ENCODE measurements at regions not wholly inside any gene's neighbourhood (a gene's known extent, or its start where the extent isn't known, plus 50 kb on each side); places are given as distances from the start of the nearest gene placed in this dataset.
"Not testable (repeated sequence)": the region's sequence is repeated elsewhere in the genome, so short reads cannot be mapped to it uniquely, and the experiment has no call there.

DNA sequence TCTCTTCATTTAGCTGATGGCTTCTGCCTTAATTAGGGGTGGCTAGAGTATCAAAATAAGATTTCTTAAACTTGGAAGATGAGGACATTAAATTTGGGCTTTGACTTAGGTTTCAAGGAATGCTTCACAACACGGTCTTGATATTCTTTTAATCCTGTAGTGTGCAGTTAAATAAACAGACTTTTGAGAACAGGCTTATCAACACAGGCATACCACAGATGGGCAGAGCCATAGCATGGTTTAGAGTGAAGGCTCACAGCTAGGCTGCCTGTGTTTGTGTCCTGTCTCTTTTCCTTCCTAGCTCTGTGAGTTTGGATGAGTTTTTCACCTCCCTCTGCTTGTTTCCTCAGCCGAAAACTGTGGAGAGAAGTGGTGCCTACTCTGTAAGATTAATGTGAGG, 102.3 kb upstream of the IPO9 start:
- no peak for DNase-seq (ENCODE audit: low read depth in 3 of 3)

DNA sequence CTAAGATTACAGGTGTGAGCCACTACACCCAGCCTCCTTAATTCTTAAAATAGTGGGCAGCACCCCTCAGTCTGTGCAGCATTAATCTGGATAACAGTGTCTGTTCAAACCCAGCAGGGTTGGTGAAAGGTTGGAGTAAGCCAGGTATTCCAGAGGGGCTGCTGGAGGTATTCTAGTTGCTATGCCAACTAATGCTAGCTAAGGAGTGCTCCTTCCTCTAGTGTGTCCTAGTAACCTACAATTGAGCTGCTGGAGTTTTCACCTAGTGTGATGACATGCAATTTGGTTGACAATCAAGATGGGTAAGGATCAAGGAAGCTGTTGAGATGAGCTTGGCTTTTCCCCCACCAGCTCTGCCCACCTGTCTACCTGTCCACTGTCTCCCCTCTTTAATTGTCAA, 100.2 kb upstream of the IPO9 start:
- DNase-seq (ENCODE audit: low read depth in 3 of 3), result no peak

DNA sequence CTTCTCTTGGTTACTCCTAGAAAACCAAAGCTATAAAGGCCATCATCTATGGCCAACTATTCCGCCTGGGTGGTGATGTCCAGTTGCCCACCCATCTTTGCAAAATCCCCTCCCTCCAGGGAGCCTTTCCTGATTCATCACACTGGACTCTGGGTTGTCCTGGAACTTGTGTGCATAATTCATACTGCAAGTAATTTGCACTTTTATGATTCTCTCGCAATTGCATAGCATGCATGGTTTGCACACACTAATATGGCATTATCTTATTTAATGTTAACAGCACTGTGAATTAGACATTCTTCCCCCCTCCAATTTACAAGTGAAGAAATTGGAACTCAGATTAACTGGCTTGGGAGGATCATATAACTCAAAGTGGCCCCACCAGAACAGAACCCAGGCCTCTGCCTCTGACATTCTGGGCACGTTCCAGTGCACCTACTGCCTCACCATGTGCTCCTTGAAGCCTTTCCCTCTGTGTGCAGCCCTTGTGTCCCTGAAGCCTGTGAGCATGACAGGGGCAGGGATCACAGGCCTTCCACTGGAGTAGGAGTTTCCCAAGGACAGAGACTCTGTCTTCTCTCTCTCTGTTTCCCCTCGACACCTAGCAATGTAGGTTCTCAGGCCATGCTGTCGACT, 98.9 kb upstream of the IPO9 start:
- no peak for DNase-seq (ENCODE audit: low read depth in 3 of 3)

DNA sequence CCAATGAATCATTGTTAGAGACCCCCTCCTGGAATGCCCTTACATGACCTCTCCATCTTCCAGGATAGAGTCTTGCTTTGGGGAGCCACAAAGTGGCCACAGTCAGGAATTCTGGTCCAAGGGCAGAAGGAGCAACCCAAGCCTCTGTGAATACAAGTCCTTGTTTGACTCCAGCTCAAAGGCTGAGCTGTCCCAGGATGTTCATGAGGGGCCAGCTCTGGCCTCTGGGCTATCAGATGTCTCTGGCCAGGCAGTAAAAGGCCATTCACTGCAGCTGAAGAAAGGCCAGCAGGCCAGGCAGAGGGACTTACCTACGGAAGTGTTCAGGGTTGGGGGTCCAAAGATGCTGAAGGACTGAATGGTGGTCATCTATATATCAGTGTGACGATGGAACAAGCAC, 98.3 kb upstream of the IPO9 start:
- no peak for DNase-seq (ENCODE audit: low read depth in 3 of 3)

DNA sequence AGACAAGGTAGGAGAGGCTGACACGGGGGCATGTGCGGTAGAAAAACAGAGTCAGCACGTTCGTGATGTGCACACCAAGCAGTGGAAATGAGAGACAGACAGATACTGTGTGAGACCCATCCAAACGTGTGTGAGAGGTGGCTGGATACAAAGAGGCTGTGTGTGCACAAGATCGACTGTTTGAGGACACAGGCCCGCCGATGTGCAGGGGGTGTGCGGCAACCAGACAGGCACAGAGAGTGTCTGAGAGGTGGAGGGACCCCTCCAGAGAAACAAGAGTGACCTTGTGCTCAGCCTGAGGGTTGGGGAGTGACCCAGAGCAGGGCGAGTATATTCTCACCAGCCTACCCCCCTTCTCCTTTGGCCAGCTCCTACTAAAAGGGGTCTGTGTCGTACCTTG, 97.8 kb upstream of the IPO9 start:
- DNase-seq (ENCODE audit: low read depth in 3 of 3), result no peak

DNA sequence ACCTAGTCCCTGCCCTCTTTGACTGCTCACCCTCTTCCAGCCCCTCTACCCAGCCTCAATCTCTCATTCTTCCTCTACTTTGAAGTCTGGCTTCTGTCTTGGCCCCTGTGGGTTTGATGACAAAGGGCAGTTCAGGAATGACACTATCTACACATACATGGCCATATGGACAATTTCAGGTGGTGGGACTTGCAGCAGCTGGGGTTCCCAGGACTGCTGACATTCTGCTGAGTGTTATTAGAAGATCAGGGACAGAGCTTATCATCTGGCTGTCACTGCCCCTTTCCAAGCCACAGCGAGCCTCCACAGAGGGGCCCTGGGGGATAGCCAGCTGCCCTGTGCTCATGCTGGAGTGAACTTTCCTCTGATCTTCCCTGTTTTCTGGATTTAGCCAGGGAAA, 97.4 kb upstream of the IPO9 start:
- DNase-seq (ENCODE audit: low read depth in 3 of 3), result no peak

DNA sequence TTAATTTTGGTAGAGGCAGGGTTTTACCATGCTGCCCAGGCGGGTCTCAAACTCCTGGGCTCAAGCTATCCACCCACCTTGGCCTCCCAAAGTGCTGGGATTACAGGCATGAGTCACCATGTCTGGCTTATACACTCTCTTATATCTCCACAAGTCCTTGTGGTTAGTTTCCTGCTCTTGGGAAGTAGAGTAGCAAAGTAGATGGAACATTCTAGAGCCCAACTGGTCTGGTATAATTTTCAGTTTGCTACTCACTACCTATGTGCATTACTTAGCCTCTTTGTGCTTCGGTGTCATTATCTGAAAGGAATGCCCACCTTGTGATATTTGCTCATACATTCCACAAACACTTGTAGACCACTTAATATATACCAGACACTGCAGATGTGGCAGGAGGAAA, 96.6 kb upstream of the IPO9 start:
- DNase-seq (ENCODE audit: low read depth in 3 of 3), result no peak

DNA sequence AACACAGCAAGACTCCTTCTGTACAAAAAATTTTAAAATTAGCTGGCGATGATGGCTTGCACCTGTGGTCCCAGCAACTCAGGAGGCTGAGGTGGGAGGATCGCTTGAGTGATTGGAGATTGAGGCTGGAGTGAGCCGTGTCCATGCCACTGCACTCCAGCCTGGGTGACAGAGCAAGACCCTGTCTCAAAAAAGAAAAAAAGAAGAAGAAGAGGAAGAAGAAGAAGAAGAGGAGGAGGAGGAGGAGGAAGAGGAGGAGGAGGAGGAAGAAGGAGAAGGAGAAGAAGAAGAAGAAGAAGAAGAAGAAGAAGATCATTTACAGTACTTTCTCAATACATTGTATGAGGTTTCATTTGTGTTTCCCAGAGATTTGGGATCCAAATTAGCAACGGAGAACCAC, 94.7 kb upstream of the IPO9 start:
- not testable (repeated sequence) for DNase-seq (ENCODE audit: low read depth in 3 of 3)

DNA sequence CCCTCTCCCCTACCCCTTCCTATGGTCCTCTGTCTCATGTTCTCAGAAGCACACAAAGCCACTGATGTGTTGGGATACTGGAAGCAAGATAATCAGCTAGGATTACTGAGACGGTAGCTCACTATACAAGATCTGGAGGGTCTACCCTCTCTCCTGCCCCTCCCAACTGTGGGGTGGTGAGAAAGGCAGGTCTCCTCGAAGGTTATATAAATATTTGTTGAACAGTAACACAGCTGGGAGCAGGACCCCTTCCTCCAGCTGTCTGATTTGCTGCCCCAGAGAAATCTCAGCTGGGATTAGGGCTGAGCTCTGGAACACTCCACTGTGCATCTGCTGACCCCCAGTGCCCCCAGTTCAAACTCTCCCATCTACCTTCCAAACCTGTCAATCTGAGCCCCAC, 94.2 kb upstream of the IPO9 start:
- no peak for DNase-seq (ENCODE audit: low read depth in 3 of 3)

DNA sequence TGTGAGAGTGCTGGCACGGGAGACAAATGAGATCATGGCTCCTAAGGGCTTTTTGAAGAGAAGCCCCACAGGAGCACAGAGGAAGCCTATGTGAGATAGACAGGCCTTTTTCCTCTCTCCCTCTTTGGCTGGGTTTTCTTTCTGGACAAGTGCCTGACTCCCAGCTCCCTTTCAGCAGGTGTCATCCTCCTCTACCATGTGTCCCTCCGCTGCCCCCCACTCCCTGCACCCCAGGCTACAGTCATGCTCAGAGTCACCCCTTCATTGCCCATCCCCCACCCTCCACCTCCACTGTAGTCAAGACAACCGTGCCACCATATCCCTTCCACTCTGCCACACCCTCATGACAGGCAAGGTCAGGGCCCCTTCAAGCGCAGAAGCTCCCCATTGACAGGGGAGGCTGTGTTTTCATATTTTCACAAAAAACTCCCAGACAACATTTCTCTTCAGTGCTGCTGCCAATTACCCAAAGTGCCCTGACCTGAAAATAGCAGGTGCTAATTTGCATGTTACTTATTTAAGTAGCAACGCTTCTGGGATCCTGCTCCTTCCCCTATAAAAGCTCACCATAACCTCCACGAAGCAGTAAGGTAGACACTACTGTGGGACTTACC, 92.1 kb upstream of the IPO9 start:
- DNase-seq (ENCODE audit: low read depth in 3 of 3), result no peak

DNA sequence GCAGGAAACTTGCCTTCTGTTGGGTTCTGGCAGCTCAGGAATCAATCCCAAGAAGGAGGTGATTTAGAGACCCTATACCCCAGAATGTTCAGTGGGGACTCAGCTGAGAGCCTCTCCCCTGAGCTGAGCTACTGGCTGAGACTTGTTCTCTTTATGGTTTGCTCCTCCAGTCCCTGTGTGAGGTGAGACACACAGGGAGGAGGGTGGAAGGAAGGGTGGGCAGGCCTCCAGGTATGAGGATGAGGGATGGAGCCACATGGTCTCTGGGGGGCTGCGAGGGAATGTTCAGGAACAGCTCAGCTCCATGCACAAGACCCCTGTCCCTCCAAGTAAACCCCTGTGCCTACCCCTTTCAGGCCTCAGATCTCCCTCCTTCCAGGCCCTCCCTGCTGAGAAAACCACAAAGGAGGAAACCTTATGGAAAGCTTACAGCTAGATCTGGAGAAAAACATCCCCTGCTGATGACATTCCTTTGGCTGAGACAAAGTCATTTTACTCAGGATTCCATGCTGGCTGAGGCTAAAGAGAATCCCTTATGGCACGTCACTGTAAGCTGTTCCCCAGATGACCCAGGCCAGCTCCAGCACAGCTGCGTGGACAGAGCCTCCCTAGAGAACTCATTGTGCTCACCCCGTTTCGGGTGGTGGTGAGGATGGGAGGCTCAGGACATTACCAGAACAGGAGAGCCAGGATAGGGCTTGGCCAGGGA, 91.5 kb upstream of the IPO9 start:
- DNase-seq (ENCODE audit: low read depth in 3 of 3), result no peak

DNA sequence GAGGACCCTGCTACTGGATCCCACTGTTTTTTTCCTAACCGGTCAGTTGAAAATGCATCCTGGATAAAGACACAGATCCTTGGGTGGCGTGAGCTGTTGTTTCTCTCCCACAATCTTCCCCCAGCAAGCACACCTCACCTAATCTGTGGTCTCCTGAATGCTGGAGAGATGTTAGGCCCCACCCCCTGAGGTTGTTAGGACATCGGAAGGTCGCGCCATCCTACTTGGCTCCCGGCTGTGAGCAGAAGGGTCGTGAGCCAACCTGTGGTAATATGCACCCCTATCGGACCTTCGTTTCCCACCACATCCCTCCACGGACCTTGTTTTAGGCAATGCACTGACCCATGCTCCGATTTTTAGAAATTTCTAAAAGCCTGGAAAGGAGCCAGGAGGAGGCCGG, 89.9 kb upstream of the IPO9 start:
- DNase-seq (ENCODE audit: low read depth in 3 of 3), result no peak

DNA sequence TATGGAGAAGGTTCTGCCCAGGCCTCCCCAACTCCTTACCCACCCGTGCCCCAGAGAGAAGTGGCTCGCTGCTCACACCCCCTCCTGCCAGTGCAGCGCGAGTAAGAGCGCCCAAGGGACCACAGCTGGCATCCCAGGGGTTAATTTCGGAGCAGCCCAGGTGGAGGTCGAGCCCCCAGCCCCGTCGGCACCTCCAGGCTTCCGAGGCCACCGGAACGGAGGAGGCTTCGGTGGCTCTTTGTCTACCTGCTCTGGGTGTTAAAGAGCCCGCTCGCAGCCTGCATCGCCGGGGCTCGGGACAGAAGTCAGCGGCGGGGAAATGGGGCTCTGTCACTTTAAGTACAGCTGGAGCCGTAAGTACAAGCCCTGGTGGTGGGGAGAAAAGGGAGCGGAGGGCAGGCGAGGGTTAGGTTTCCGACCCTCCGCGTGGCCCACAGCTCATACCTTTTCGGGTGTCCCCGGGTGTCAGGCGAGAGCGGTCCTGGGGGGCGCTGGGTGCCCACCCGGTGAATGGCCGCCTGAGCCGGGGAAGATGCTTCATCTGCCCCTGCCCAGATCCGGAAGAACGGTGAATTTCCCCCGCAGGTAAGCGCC, 89.4 kb upstream of the IPO9 start:
- DNase-seq (ENCODE audit: low read depth in 3 of 3), result peak; percentile 16 to 47 (median 35)

DNA sequence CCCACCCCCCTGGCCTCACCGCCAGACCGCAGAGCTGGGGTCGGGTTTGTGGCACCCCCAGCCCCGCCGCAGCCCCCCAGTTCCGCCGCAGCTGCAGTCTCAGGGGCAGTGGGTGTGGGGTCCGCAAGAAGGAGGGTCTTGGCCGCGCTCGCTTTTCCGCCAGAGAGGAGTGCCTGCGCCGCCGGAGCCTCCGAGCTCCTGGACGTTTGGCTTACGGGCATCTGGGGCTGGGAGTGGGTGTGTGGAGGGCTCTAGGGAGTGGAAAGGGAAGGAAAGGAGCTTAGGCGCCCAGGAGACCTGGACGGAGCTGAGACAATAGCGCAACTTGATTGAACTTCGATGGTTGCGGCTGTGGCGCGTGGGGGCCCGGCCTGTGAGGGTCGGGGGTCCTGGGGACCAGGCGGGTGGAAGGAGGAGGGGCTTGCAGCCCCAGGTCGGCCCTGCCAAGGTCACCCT, 88.8 kb upstream of the IPO9 start:
- no peak for DNase-seq (ENCODE audit: low read depth in 3 of 3)

DNA sequence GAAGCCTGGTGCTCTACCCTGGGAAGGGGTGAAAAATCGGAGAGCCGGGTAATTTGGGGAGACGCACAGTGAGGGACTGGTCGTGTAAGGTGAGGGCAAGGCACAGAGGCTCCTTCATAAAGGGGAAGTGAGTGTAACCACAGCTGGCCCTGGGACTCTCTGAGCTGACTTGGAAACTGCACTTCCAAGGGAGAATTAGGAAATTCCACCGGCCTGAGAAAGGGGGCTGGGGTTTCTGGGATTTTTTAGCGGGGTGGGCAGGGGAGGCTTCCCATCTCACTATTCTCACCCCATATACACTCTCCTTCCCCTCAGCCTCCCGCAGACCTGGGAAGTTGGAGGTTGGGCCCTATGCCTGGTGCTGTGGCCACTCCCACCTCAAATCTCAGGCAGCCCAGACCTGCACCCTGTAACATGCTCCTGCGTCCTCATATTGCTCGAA, 88.3 kb upstream of the IPO9 start:
- no peak for DNase-seq (ENCODE audit: low read depth in 3 of 3)

DNA sequence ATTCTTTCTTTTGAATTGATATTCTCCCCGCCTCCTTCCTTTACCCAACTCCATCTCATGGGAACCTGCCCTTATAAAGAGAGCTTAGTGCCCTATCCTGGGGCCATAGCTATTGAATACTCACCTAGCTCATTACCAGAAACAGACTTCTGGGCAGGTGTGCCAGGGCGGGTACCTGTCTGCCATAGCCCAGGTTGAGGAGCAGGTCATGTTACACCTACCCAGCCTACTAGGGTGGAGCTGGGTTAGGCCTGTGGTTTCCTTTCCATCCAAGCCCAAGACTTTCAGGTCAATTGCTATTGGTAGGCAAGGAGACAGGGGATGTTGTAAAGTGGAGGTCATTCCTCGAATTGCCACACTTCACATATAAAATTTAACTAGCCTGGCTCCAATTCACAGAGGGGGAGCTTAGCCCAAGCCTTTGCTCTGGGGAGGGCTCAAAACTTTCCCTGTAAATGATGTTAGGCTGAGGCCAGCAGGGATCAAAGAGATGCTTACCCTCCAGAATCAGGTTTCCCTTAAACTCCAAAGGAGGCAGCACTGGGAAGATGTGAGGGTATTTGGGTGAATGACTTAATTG, 87.1 kb upstream of the IPO9 start:
- no peak for DNase-seq (ENCODE audit: low read depth in 3 of 3)

DNA sequence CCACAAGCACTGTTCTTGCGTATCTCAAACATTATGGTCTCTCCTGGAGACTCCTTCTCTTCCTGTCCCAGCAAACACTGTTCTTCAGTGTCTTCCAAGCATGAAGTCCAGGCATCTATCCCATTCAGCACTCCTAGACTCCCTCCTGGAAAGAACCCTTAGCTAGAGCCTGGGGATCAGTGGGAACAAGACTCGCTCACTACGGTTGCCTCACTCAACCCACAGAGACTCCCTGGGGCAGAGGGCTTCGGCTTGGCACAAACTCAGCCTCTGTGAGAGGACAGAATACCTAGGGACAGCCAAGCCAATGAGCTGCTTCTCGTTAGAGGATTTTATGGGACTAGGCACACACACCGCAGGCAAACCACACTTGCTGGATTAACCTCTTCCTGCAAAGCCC, 86.5 kb upstream of the IPO9 start:
- no peak for DNase-seq (ENCODE audit: low read depth in 3 of 3)

DNA sequence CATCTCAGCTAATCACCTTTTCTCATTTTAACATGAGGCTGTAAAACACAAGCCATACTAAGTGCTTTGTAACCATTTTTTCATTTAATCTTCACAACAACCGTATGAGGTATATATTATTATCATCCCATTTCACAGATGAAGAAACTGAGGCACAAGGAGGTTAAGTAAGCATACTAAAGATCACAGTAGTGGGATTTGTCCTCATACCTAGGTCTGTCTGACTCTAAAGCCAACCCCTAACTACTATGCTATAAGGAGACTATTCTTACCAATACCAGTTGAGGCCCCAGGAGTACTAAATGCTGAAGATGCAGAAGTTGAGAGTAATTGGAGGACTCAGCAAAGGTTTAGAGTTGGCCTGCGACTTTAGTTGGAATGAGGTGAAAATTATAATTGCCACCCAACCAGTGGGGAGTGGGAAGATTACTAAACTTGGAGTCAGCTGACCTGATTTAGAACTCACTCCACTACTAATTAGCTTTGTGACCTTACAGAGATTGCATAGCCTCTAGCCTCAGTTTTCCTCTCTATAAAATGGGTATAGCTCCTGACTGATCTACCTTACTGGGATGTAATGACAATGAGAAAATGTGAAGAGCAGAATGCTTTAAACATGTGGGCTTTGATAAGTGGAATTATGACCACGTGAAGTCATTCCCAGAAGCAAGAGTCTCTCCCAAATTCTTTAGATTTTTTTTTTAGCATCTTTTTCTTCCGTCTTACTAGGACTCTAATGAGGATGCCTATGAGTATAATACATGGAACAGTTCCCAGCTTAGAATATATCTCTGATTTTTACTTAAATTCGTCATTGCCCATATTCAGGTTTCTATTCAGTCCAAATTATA, 85.8 kb upstream of the IPO9 start:
- DNase-seq (ENCODE audit: low read depth in 3 of 3), result no peak

DNA sequence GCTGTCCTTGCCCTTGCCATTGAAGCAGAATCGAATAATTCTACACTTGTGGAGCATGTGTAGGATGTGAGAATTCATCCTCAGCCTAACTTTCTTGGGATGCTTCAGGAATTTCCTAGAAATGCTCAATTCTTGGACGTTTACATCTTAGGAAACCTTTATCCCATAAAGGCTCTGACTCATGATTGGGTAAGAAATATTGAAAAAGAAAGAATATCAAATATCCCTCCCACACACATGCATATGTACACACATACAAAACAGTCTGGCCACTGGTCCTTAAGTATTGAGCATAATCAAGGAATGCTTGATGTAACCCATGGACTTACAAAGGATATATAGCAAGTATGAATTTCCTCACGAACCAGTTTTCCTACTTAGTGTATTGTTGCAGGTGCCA, 83.9 kb upstream of the IPO9 start:
- no peak for DNase-seq (ENCODE audit: low read depth in 3 of 3)

DNA sequence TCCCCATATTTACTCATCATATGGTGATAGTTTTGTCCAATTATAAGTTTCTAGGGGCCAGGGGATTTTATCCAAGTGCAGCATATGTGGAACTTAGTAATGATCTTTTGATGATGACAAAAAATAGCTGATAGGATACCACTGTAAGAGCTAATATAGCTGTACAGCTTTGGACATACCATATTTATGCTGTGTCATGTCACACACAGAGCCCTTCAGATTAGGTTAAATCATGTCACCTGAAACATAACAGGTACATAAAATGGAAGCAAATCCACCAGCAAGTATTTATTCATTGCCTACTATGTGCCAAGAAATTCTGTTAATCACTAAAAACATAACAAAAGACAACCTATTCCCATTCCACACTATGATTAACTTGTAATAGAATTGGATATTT, 82.8 kb upstream of the IPO9 start:
- no peak for DNase-seq (ENCODE audit: low read depth in 3 of 3)

DNA sequence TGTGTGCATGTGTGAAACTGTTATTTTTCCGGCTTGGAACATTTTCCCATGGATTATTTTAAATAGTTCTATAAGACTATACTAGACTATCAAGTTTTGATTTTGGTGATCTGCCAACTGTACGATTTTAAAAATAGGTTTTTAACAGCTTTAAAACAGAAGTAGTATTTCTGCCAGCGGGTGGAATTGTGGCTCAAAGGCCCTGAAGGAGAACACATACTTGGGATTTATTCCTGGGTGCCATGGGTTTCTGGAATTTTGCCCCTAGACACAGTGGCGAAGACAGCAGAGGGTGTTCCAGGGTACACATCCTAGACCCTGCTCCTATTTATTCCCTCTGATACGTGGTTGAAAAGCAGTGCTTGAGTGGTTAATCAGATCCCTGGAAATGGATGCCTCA, 81.7 kb upstream of the IPO9 start:
- no peak for DNase-seq (ENCODE audit: low read depth in 3 of 3)

DNA sequence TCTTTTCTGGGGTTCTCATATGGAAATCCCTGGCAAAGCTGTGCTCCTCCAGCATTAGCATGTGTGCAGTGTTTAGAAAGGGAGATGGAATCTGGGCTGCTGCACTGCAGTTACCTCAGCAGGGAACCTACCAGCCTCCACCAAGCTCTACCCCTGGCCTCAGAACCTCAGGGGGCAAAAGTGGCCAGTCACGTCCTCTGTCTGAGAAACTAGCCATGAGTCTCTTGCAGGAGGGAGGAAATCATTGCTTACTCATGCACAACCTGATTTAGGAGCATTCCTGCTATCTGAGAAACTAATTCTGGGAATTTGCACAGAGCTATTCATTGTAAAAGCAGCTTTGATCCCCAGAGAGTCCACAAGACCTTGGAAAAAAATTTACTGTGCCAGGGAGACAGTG, 80.6 kb upstream of the IPO9 start:
- no peak for DNase-seq (ENCODE audit: low read depth in 3 of 3)
